ENCODE measurements at regions not wholly inside any gene's neighbourhood (a gene's known extent, or its start where the extent isn't known, plus 50 kb on each side); places are given as distances from the start of the nearest gene placed in this dataset.

- Histone ChIP-seq H3K9ac (ENCODE audit: control insufficient read depth, insufficient read depth, low read length) (no peak overlapping the region), H4K20me1 (ENCODE audit: control insufficient read depth, insufficient read depth) (no peaks in the 10 kb centered on the region), H3K9me3 (replicated peaks; ENCODE audit: control insufficient read depth, insufficient read depth, low read length) (no peaks in the 10 kb centered on the region), H3K4me3 (no peak overlapping the region), H3K36me3 (ENCODE audit: control insufficient read depth in 2 of 2, insufficient read depth in 2 of 2, low read length in 1 of 2) (no peaks in the 10 kb centered on the region), H3K27ac (ENCODE audit: control insufficient read depth, insufficient read depth) (no peak overlapping the region), H3K4me1 (ENCODE audit: control insufficient read depth, insufficient read depth, low read length) (no peaks in the 10 kb centered on the region), H3K79me2 (ENCODE audit: control insufficient read depth, insufficient read depth, low read length) (no peaks in the 10 kb centered on the region), H2AFZ (ENCODE audit: control insufficient read depth, low read depth, low read length) (no peak overlapping the region), H3K4me2 (ENCODE audit: control insufficient read depth, insufficient read depth) (no peak overlapping the region), H3K27me3 (replicated peaks in 1 of 2; ENCODE audit: control insufficient read depth in 2 of 2, insufficient read depth in 2 of 2, low read length in 1 of 2) (no peaks in the 10 kb centered on the region)
- ATAC-seq: no peak
- DNase-seq (ENCODE audit: low read depth, low spot score): no peak
- intact Hi-C loops (cut with micrococcal nuclease; ENCODE audit: unreplicated experiment): no loop called here
- no peak for FAIRE-seq
- CTCF ChIA-PET: no interaction called here
- RAD21 ChIA-PET (ENCODE audit: unreplicated experiment): no interaction called here
- POLR2A ChIA-PET: no interaction called here
- in situ Hi-C loops (cut with MboI): no loop called here
- 7% methylated on average over 1 of the region's 1 CpG for WGBS (ENCODE audit: insufficient coverage, insufficient replicate concordance, low lambda C conversion rate, missing lambda C conversion rate)
- BruUV-seq (replicated peaks): no TSS peak
- SMC1A ChIA-PET (ENCODE audit: uncharacterized antibody, unreplicated experiment): no interaction called here
- TF ChIP-seq ATF2 (IDR thresholded peaks at IDR 0.05; ENCODE audit: low read length) (no peak), USF2 (IDR thresholded peaks at IDR 0.05; ENCODE audit: borderline replicate concordance, low read depth, low read length) (no peak), ZBED1 (IDR thresholded peaks at IDR 0.05; ENCODE audit: borderline replicate concordance) (no peak), PAX5 (IDR thresholded peaks at IDR 0.05; ENCODE audit: borderline replicate concordance, low read depth, low read length) (no peak), KLF5 (IDR thresholded peaks at IDR 0.05; ENCODE audit: partially characterized antibody) (no peak), PRDM15 (CRISPR knock-in tag; IDR thresholded peaks at IDR 0.05) (no peak), MYB (IDR thresholded peaks at IDR 0.05; ENCODE audit: borderline replicate concordance, low read depth, low read length) (no peak), HDAC2 (IDR thresholded peaks at IDR 0.05) (no peak)
Observed at GRCh38 chr3:8077126-8077525, 424.5 kb upstream of the LMCD1 start.
